Ramos (cell line): ENCODE measurements at regions not wholly inside any gene's neighbourhood (a gene's known extent, or its start where the extent isn't known, plus 50 kb on each side); places are given as distances from the start of the nearest gene placed in this dataset.
"Not testable (repeated sequence)": the region's sequence is repeated elsewhere in the genome, so short reads cannot be mapped to it uniquely, and the experiment has no call there.

Experiments
- in situ Hi-C: fragments of 300-500 bp; cut with MboI; formaldehyde crosslinking; loops from one replicate; pipeline ENCODE4 v1.14.3; 2022; ENCODE audit warnings: low sequenced_read_pairs; ENCODE audit not compliant: unreplicated experiment

DNA sequence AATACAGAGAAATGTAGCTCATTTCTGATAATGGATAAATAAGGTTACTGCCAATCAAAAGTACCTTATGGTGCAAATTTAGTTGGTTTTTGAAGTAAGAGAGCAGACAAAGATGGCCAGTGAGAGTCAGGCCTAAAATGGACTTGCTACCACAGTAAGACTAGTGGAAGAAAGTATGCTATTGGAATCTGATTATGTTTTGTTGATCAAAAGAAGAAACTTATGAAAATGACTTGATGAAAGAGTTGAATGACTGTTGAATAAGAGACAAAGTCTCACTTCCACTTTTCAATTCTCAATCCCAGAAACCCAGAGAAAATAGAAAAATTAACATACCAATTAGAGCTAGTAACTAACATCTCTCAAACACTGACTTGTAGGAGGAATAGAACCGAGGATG lies 737.8 kb upstream of the INTU start:
- in situ Hi-C loops = no loop called here

- in situ Hi-C loops = no loop called here
Measured at GRCh38 chr4:126895988-126896570, 736.7 kb upstream of the INTU start.

DNA sequence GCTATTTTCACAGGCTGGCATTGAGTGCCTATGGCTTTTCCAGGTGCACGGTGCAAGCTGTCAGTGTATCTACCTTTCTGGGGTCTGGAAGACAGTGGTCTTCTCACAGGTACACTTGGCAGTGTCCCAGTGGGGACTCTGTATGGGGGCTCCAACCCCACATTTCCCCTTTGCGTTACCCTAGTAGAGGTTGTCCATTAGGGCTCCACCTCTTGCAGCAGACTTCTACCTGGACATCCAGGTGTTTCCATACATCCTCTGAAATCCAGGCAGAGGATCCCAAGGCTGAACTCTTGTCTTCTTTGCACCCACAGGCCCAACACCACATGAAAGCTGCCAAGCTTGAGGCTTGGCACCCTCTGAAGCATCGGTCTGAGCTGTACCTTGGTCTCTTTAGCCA lies 735.7 kb upstream of the INTU start:
- in situ Hi-C loops = no loop called here

DNA sequence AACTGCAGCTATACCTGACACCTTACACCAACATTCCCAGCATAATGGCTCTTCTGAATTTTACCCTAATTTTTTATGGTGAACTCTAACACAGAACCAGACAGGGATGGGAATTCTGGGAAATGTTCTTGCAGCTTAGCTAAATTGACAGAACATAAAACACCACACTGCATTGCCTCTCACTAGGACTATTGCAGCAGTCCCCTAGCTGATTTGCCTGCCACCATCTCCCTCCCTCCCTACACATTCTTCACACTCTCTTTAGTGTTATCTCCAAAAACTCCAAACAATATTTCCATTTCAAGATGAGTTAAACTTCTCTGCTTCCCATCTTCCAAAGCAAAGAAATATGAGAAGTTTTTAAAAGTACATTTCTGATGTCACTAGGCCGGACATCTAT lies 733.9 kb upstream of the INTU start:
- in situ Hi-C loops = no loop called here

- in situ Hi-C loops = no loop called here
Measured at GRCh38 chr4:126899331-126899801, 733.4 kb upstream of the INTU start.

GRCh38 chr4:126906466-126906865 lies 726.3 kb upstream of the INTU start:
- in situ Hi-C loops = no loop called here

- in situ Hi-C loops = no loop called here
Measured at GRCh38 chr4:126907389-126907788, 725.4 kb upstream of the INTU start.

DNA sequence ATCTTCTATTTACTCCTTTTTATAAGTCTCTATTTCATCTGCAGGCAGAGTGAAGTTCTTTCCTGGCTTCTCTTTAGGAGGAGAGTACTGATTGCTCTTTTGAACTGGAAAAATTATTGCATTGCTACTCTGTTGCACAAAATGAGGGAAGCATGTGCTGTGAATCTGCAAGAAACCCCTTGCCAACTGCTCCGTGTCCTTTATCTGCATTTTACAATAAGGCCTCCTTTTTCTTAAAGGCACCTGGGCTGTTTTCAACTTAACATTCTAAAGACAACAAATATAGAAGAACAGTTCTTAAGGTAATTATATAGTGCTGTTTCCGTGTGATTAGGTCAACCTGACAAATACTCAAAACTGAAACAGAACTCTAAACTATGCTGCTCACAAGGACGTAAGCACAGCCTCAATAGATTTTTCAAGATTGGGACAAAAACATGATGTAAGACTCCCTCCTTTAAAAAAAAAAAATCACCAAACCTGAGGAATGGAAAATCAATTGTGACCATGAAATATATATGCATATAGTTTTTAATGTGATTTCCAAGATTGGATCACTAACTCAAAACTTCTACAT lies 716.6 kb upstream of the INTU start:
- in situ Hi-C loops = no loop called here

- in situ Hi-C loops = no loop called here
Measured at GRCh38 chr4:126916626-126917140, 716.1 kb upstream of the INTU start.

DNA sequence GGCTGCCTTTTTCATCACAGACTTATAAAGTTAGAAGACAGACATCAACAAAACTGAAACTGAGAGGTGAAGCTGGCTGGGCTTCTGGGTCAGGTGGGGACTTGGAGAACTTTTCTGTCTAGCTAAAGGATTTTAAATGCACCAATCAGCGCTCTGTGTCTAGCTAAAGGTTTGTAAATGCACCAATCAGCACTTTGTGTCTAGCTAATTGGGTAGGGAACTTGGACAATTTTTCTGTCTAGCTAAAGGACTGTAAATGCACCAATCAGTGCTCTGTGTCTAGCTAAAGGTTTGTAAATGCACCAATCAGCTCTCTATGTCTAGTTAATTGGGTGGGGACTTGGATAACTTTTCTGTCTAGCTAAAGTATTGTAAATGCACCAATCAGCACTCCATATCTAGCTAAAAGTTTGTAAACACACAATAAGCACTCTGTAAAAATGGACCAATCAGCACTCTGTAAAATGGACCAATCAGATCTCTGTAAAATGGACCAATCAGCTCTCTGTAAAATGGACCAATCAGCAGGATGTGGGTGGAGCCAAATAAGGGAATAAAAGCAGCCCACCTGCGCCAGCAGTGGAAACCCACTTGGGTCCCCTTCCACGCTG lies 710.3 kb upstream of the INTU start:
- in situ Hi-C loops = not testable (repeated sequence)

- in situ Hi-C loops = no loop called here
Measured at GRCh38 chr4:126924237-126924636, 708.5 kb upstream of the INTU start.

DNA sequence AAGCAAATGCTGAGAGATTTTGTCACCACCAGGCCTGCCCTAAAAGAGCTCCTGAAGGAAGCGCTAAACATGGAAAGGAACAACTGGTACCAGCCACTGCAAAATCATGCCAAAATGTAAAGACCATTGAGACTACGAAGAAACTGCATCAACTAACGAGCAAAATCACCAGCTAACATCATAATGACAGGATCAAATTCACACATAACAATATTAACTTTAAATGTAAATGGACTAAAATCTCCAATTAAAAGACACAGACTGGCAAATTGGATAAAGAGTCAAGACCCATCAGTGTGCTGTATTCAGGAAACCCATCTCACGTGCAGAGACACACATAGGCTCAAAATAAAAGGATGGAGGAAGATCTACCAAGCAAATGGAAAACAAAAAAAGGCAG lies 702.7 kb upstream of the INTU start:
- in situ Hi-C loops = not testable (repeated sequence)

DNA sequence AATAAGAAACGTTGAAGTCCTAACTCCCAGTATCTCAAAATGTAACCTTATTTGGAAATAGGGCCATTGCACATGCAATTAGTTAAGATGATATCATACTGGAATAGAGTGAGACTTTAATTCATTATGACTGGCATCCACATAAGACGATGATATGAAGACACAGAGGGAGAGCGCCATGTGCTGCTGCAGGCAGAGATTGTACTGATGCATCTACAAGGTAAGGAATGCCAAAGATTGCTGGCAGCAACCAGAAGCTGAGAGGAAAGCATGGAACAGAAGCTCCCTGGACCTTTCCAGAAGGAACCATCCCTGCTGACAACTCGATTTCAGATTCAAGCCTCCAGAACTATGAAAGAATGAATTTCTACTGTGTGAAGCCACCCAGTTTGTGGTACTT lies 697.0 kb upstream of the INTU start:
- in situ Hi-C loops = no loop called here

- in situ Hi-C loops = no loop called here
Measured at GRCh38 chr4:126937342-126937741, 695.4 kb upstream of the INTU start.

DNA sequence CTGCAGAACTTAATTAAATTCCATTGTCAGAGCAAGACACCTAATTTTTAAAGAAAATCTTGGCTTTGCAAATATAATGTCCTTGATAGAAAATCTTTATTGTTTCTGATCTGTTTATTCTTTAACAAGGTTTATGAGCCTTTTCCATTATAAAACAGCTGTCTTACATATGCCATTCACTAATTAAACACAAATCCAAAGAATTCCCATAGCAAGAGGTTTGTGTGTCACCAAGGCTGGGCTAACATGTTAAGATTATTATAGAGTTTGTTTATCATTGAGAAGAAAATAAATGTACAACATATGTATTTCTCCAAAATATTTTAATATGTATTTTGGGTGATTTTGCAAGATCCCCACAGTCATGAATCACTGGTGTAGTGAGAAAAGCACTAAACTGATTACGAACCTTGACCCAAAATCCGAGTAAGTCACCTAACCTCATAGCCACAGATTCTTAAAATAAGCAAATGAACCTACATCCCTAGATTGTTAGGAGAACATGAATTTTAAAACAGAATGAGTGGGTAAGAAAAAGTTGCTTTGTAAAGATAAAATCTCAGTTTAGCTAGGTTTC lies 694.8 kb upstream of the INTU start:
- in situ Hi-C loops = no loop called here

DNA sequence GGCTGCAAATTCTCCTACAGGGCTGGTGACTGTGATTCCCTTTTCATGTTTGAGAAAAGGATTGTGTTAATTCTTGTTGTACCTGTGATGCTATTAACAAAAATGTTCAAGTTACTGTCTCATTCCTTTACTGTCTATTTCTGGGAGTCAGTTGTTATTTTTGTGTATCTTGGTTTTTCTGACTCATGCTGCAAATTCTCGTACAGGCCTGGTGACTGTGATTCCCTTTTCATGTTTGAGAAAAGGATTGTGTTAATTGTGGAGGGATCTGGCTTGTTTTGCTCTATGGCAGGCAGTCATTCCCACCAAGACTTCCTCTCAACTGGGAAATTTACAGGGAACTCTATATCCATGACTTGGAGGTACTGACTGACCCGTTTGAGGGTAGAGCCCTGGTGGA lies 693.4 kb upstream of the INTU start:
- in situ Hi-C loops = no loop called here

DNA sequence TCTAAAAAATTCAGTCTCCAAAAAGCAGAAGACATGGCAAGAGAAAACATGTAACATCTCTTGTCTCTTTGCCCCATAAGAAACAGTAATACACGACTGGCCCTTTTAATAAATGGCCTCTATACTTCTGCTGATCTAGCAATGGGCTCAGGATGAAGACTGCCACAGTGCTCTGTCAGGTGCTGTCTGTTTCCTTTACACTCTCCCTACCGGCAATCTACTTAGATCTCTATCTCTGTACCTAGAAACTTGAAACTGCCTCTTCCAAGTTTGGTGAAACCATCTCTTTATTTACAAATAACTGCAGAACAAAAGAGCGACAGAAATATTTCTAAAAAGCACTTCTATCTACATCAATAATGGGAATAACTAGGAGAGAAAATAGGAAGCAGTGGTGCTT lies 685.2 kb upstream of the INTU start:
- in situ Hi-C loops = no loop called here

- in situ Hi-C loops = no loop called here
Measured at GRCh38 chr4:126954537-126955291, 678.0 kb upstream of the INTU start.

- in situ Hi-C loops = no loop called here
Measured at GRCh38 chr4:126955292-126956183, 677.2 kb upstream of the INTU start.
